GM19463 (cell line): ENCODE measurements at regions not wholly inside any gene's neighbourhood (a gene's known extent, or its start where the extent isn't known, plus 50 kb on each side); places are given as distances from the start of the nearest gene placed in this dataset.

ENCODE experiments used
- ATAC-seq: cut with Tn5 transposase; IDR thresholded peaks from one replicate; pipeline ENCODE4 v1.9.1; 2021; ENCODE audit warnings: mild to moderate bottlenecking, moderate library complexity; ENCODE audit not compliant: unreplicated experiment

- no peak for ATAC-seq
Measured at GRCh38 chr9:90307891-90308290, 334.7 kb downstream of the DIRAS2 start.

GRCh38 chr9:90308691-90309090 is 333.9 kb downstream of the DIRAS2 start:
- ATAC-seq, result no peak

GRCh38 chr9:90309809-90310520 is 332.7 kb downstream of the DIRAS2 start:
- no peak for ATAC-seq

- ATAC-seq, result no peak
Measured at GRCh38 chr9:90310521-90310876, 332.1 kb downstream of the DIRAS2 start.

- no peak for ATAC-seq
Measured at GRCh38 chr9:90311811-90312210, 330.8 kb downstream of the DIRAS2 start.

GRCh38 chr9:90322296-90322695 is 320.3 kb downstream of the DIRAS2 start:
- no peak for ATAC-seq

- no peak for ATAC-seq
Measured at GRCh38 chr9:90325913-90326653, 316.5 kb downstream of the DIRAS2 start.

GRCh38 chr9:90330231-90330630 is 312.4 kb downstream of the DIRAS2 start:
- no peak for ATAC-seq

GRCh38 chr9:90331826-90332575 is 310.6 kb downstream of the DIRAS2 start:
- ATAC-seq, result no peak

- ATAC-seq, result no peak
Measured at GRCh38 chr9:90333226-90333625, 309.4 kb downstream of the DIRAS2 start.

- no peak for ATAC-seq
Measured at GRCh38 chr9:90340421-90340820, 302.2 kb downstream of the DIRAS2 start.

GRCh38 chr9:90342607-90343006 is 300.0 kb downstream of the DIRAS2 start:
- no peak for ATAC-seq

GRCh38 chr9:90343366-90343765 is 299.3 kb downstream of the DIRAS2 start:
- ATAC-seq, result no peak

GRCh38 chr9:90343991-90344390 is 298.6 kb downstream of the DIRAS2 start:
- no peak for ATAC-seq

GRCh38 chr9:90365666-90366065 is 277.0 kb downstream of the DIRAS2 start:
- ATAC-seq, result no peak

GRCh38 chr9:90368241-90368640 is 274.4 kb downstream of the DIRAS2 start:
- ATAC-seq, result no peak

- ATAC-seq, result no peak
Measured at GRCh38 chr9:90368928-90369327, 273.7 kb downstream of the DIRAS2 start.

GRCh38 chr9:90379771-90380170 is 262.9 kb downstream of the DIRAS2 start:
- ATAC-seq, result no peak

GRCh38 chr9:90385146-90385545 is 257.5 kb downstream of the DIRAS2 start:
- no peak for ATAC-seq

- ATAC-seq, result no peak
Measured at GRCh38 chr9:90393365-90394152, 249.1 kb downstream of the DIRAS2 start.

- ATAC-seq, result no peak
Measured at GRCh38 chr9:90394871-90395270, 247.8 kb downstream of the DIRAS2 start.
